Vagina (tissue), 2 donors: ENCODE measurements at regions not wholly inside any gene's neighbourhood (a gene's known extent, or its start where the extent isn't known, plus 50 kb on each side); places are given as distances from the start of the nearest gene placed in this dataset.

Source experiments
- CTCF ChIP-seq, 3 experiments: fragments of 450-650 bp in 2 of 3; fragments of 200-600 bp in 1 of 3; sonication (generic) in 1 of 3; IDR thresholded peaks; one replicate each; pipeline ENCODE4 v1.5.1; 2017 to 2019; ENCODE audit warnings: antibody characterized with exemption in 3 of 3, mild to moderate bottlenecking in 2 of 3, moderate library complexity in 2 of 3
- POLR2A ChIP-seq, 2 donors: fragments of 450-650 bp; IDR thresholded peaks; one replicate each; pipeline ENCODE4 v1.6.1; 2017; ENCODE audit warnings: antibody characterized with exemption in 2 of 2, mild to moderate bottlenecking in 2 of 2, moderate library complexity in 2 of 2

- no peak for TF ChIP-seq POLR2A (IDR thresholded peaks at IDR 0.05)
- TF ChIP-seq CTCF (IDR thresholded peaks at IDR 0.05), result no peak
These were observed 120.1 kb upstream of the PMEPA1 start for GRCh38 chr20:57829805-57830514.
